PC-9 (cell line): ENCODE measurements at regions not wholly inside any gene's neighbourhood (a gene's known extent, or its start where the extent isn't known, plus 50 kb on each side); places are given as distances from the start of the nearest gene placed in this dataset.

Experiments used
- BruUV-seq: library from RNA; stranded (reverse); fragments of 400-500 nt; replicated peaks from 2 replicates; lab custom pipeline; 2021; lab: Mats Ljungman, UMichigan
- CTCF ChIA-PET: fragments of 300-600 bp; sonication (Branson Sonifier 250); formaldehyde crosslinking; loops from one replicate; lab custom pipeline; 2022; ENCODE audit warnings: antibody characterized with exemption; lab: Charles Lee
- POLR2A ChIA-PET: fragments of 300-600 bp; sonication (Branson Sonifier 250); formaldehyde crosslinking; loops from one replicate; lab custom pipeline; 2022; ENCODE audit warnings: antibody characterized with exemption; ENCODE audit not compliant: unreplicated experiment; lab: Charles Lee
- DNase-seq, 2 experiments: peaks; one replicate each; pipeline versions ENCODE4 v3.0.0 to v3.0.0-alpha.2; 2015 to 2022; ENCODE audit warnings: mixed read lengths in 1 of 2
- H2AFZ ChIP-seq: fragments of 200-600 bp; sonication (generic); 2 replicates; pipeline ENCODE4 v1.8.1; 2017; ENCODE audit warnings: antibody characterized with exemption
- H3F3A ChIP-seq: fragments of 200-600 bp; sonication (generic); 2 replicates; pipeline ENCODE4 v1.8.1; 2017; ENCODE audit warnings: antibody characterized with exemption, mild to moderate bottlenecking, low read depth; ENCODE audit not compliant: insufficient read depth
- H3K27ac ChIP-seq: fragments of 200-600 bp; sonication (generic); 2 replicates; pipeline ENCODE4 v1.6.1; 2016; ENCODE audit warnings: mixed run types
- H3K27me3 ChIP-seq: fragments of 200-600 bp; sonication (generic); 2 replicates; pipeline ENCODE4 v1.6.1; 2016; ENCODE audit warnings: low read depth, mixed run types; ENCODE audit not compliant: insufficient read depth
- H3K36me3 ChIP-seq: fragments of 200-600 bp; sonication (generic); 2 replicates; pipeline ENCODE4 v1.6.1; 2016; ENCODE audit warnings: low read depth, mixed run types
- H3K4me1 ChIP-seq: fragments of 200-600 bp; sonication (generic); replicated peaks from 2 replicates; pipeline ENCODE4 v1.6.1; 2016; ENCODE audit warnings: mixed run types; ENCODE audit not compliant: insufficient read depth
- H3K4me2 ChIP-seq: fragments of 200-600 bp; sonication (generic); 2 replicates; pipeline ENCODE4 v1.6.1; 2017; ENCODE audit warnings: mixed run types
- H3K4me3 ChIP-seq: fragments of 200-600 bp; sonication (generic); 2 replicates; pipeline ENCODE4 v1.6.1; 2016; ENCODE audit warnings: mixed run types
- H3K79me2 ChIP-seq: fragments of 200-600 bp; sonication (generic); 2 replicates; pipeline ENCODE4 v1.6.1; 2017; ENCODE audit warnings: low read depth, mixed run types
- H3K9me2 ChIP-seq: fragments of 200-600 bp; sonication (generic); 2 replicates; pipeline ENCODE4 v1.8.1; 2017; ENCODE audit warnings: mild to moderate bottlenecking; ENCODE audit not compliant: insufficient read depth
- H3K9me3 ChIP-seq: fragments of 200-600 bp; sonication (generic); 2 replicates; pipeline ENCODE4 v1.8.1; 2016; ENCODE audit warnings: low read depth; ENCODE audit not compliant: insufficient read depth
- H4K20me1 ChIP-seq: fragments of 200-600 bp; sonication (generic); 2 replicates; pipeline ENCODE4 v1.8.1; 2017; ENCODE audit not compliant: insufficient read depth
- CTCF ChIP-seq: fragments of 200-600 bp; sonication (generic); conservative IDR thresholded peaks from 2 replicates; pipeline ENCODE4 v1.6.1; 2017; ENCODE audit warnings: mixed run types, antibody characterized with exemption, mild to moderate bottlenecking, moderate library complexity
- EZH2 ChIP-seq: fragments of 200-600 bp; sonication (generic); IDR thresholded peaks from 2 replicates; pipeline ENCODE4 v1.8.0; 2017; ENCODE audit warnings: antibody characterized with exemption, low read depth
- intact Hi-C: fragments of 100-400 bp; cut with micrococcal nuclease; formaldehyde crosslinking; loops from one replicate; pipeline ENCODE4 v1.10.0; 2022; ENCODE audit not compliant: unreplicated experiment

GRCh38 chr16:72299684-72300243 is 127.8 kb upstream of the PMFBP1 start:
- Histone ChIP-seq H3K9me3 (no peaks in the 10 kb centered on the region), H3F3A (no peaks in the 10 kb centered on the region), H3K4me3 (no peak overlapping the region), H3K36me3 (no peaks in the 10 kb centered on the region), H3K27ac (no peak overlapping the region), H3K9me2 (no peaks in the 10 kb centered on the region; the same call in 1 of the 2 replicates), H2AFZ (no peak overlapping the region), H3K79me2 (no peaks in the 10 kb centered on the region), H3K4me1 (no peaks in the 10 kb centered on the region), H3K4me2 (no peak overlapping the region), H3K27me3 (no peaks in the 10 kb centered on the region), H4K20me1 (no peaks in the 10 kb centered on the region)
- no TSS peak for BruUV-seq
- intact Hi-C loops: no loop called here
- ChIA-PET POLR2A (no interaction called here), CTCF (no interaction called here)
- no peak for DNase-seq
- no peak for TF ChIP-seq CTCF
- TF ChIP-seq EZH2: no peak

DNA sequence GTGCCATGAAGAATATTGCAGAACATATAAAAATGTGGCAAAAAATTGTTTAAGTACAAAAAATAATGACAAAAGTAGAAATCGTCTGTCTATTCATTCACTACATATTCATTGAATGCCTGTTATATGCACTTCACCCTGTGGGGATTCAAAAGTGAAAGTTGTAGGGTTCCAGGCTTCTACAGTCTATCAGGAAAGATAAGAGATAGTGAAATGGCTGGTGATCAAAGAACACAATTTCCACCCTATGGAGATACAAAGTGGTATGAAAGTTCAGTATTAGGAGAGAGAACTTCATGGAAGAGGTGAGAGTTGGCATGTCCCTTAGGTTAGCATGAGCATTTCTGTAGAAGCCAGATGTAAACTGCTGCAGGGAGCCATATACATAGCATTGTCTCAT is 127.0 kb upstream of the PMFBP1 start:
- H3K27ac ChIP-seq: no peak overlapping the region
- no peaks in the 10 kb centered on the region for H3K36me3 ChIP-seq
- H2AFZ ChIP-seq: no peak overlapping the region
- H3K4me1 ChIP-seq: no peaks in the 10 kb centered on the region
- H4K20me1 ChIP-seq: no peaks in the 10 kb centered on the region
- H3K27me3 ChIP-seq: no peaks in the 10 kb centered on the region
- H3K4me3 ChIP-seq: no peak overlapping the region
- no peaks in the 10 kb centered on the region for H3K79me2 ChIP-seq
- H3K4me2 ChIP-seq: no peak overlapping the region
- no TSS peak for BruUV-seq
- no peaks in the 10 kb centered on the region; the same call in none of the 2 replicates for H3K9me2 ChIP-seq
- no peak for TF ChIP-seq EZH2
- no peak for TF ChIP-seq CTCF
- DNase-seq: no peak
- H3F3A ChIP-seq: no peaks in the 10 kb centered on the region
- POLR2A ChIA-PET: no interaction called here
- intact Hi-C loops: no loop called here
- CTCF ChIA-PET: no interaction called here
- H3K9me3 ChIP-seq: no peaks in the 10 kb centered on the region

DNA sequence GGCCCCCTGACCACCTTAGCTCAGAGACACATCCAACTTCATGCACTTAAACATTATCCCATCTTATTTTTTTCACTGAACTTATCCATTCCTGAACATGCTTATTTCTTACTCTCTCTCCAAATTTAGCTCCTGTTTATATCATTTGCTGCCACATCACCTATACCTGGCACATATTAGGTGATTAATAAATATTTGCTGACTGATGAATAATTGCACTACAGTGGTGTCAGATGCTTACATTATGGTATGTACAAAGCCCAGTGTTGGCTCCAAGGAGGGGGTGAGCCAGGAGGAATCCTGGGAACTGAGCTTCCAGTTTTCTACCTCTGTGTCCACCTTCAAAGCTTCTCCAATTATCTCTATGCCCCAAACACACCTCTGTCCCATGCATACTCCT is 124.0 kb upstream of the PMFBP1 start:
- H3K36me3 ChIP-seq: no peaks in the 10 kb centered on the region
- H3K79me2 ChIP-seq: no peaks in the 10 kb centered on the region
- POLR2A ChIA-PET: no interaction called here
- no peaks in the 10 kb centered on the region for H3K9me3 ChIP-seq
- H4K20me1 ChIP-seq: no peaks in the 10 kb centered on the region
- no peak overlapping the region for H2AFZ ChIP-seq
- H3K4me2 ChIP-seq: no peak overlapping the region
- H3K27me3 ChIP-seq: no peaks in the 10 kb centered on the region
- TF ChIP-seq EZH2: no peak
- no peak for TF ChIP-seq CTCF
- DNase-seq: no peak
- H3F3A ChIP-seq: peaks cover 13% of the 10 kb centered on the region
- intact Hi-C loops: no loop called here
- H3K4me1 ChIP-seq: peaks cover 17% of the 10 kb centered on the region
- CTCF ChIA-PET: no interaction called here
- BruUV-seq: no TSS peak
- no peak overlapping the region for H3K4me3 ChIP-seq
- no peak overlapping the region for H3K27ac ChIP-seq
- no peaks in the 10 kb centered on the region; the same call in none of the 2 replicates for H3K9me2 ChIP-seq
